ENCODE measurements at regions not wholly inside any gene's neighbourhood (a gene's known extent, or its start where the extent isn't known, plus 50 kb on each side); places are given as distances from the start of the nearest gene placed in this dataset.
"Not testable (repeated sequence)": the region's sequence is repeated elsewhere in the genome, so short reads cannot be mapped to it uniquely, and the experiment has no call there.

DNA sequence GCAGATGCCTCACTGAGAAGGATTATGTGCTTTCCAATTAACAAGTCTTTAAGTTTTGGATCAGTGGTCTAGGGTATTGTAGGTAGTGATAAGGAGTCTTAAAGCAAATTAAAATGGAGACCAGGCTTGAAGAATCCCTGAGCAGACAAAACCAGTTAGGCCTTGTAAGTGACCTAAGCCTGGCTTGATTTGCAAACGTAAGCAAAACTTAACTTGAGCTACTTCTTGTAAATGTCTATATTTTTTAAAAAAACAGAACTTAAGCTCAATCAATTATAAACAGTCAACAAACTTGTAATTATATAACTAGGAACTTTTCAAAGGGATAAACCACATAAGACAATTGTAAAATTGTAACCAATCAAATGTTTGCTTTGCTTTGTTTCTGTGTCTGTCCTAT lies 72.7 kb upstream of the NALF2 start:
- DNase-seq: no peak

DNA sequence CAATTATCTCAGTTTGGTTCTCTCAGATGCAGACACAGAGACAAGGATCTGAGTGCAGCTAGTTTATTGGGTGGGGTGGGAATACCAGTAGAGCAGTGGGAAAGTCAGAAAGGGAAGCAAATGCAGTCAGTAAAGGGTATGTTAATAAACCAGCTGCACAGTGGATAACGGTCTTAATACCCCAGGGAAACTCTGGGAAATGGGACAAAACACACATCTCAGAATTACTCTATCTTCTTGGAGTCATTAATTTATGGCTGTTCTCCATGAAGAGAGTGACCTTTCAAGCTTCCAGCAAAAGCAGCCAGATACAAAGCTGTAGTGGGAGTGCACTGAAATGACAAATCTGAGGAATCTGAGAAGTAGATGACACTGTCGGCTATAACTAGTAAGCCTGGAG lies 73.3 kb upstream of the NALF2 start:
- no peak for DNase-seq

DNA sequence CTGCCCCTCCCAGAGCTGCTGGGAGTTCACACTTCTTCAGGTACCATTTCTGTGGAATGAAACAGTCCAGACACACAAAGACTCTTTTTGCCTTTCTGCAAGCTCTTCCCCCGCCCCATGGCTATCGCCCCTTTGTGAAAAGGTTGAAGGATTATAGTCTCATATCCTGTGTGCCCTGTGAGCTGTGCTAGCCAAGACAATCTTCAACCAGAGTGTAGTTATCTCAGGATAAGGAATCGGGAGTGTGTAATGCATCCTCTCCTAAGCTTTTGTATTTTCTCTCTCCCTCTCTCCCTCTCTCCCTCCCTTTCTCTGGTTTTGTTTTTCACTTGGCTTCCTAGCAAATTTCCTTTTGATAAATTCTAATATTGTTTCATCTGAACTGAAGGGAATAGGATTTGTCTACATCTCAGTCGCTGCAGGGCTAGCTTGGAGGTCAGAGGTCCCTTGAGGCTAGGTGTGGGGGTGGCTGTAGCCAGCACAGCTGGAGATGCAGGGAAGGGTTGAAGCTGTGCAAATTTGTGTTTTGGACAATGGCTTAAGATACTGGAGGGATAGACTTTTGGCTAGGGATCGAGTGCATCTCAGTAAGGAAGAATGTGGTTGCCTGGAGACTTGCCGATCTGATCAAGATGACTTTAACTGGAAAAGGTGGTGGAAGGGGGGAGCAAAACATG lies 74.6 kb upstream of the NALF2 start:
- DNase-seq: no peak

DNA sequence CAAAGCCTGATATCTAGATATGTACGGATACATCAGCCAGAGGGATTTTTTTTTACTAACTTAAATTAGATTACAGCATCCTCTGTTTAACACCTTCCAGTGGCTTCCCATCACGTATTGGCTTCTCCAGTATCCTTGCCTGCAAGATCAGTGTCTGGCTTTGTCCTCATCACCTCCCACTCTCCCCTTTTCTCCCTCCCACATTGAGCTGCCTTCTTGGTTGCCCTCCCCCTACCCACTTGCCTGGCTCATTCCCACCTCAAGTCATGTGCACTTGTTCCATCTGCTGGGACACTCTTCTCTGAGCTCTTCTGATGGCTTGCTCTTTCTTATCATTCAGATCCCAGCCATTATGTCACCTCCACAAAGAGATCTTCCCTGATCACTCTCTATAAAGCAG lies 75.9 kb upstream of the NALF2 start:
- no peak for DNase-seq

DNA sequence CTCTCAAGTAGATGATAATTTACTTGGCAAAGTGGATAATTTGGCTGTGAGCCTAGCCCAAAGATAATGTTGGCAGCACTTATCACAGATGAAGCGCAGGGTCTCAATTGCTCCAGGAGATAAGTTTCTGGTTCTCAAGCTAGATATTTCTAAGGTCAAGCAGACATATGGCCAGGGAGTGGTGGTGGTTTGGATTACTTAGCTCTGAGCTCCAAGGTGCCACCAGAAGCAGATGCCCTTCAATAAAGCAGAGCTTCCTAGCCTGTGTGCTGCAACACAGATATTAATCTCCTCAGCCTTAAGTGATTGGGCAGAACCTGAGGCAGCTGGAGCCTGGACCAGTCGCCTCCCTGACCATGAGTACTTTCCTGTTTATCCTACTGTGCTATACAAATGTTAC lies 79.2 kb upstream of the NALF2 start:
- DNase-seq: no peak

DNA sequence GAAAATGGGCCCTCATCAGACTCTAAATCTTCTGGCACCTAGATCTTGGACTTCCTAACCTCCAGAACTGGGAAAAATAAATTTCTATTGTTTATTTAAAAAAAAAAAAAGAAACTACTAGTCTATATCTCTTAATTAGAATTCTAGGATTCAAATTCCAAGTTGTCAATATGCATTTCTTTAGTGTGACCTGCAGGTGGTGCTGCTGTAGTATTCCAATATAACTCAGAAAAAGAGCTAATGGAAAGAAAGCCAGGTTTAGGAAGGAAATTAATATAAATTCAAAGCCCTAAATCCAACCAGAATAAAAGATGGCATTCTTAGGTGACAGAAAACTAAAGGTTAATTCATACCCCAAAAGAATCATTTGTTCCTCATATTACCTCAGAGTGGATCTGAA lies 80.0 kb upstream of the NALF2 start:
- DNase-seq: no peak

DNA sequence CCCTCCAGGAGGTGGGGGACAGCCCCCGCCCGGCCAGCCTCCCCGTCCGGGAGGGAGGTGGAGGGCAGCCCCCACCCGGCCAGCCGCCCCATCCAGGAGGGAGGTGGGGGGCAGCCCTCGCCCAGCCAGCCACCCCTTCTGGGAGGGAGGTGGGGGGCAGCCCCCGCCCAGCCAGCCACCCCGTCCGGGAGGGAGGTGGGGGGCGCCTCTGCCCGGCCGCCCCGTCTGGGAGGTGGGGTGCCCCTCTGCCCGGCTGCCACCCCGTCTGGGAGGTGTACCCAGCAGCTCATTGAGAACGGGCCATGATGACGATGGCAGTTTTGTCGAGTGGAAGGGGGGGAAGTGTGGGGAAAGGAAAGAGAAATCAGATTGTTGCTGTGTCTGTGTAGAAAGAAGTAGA lies 81.9 kb upstream of the NALF2 start:
- not testable (repeated sequence) for DNase-seq

DNA sequence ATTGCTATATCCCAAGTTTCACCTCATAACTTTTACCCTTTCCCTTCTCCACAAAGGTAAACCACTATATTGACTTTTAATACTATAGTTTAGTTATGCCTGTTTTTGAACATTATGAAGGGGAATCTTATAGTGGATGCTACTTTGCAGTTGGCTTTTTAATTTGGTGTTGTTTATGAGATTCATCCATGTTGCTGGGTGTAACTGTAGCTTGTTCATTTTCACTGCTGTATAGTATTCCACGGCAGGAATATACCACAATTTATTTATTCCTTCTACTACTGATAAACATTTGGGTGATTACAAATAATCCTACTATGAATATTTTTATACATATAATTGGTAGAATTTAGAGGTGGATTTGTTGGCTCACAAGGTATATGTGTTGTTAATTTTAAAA lies 88.4 kb upstream of the NALF2 start:
- no peak for DNase-seq

DNA sequence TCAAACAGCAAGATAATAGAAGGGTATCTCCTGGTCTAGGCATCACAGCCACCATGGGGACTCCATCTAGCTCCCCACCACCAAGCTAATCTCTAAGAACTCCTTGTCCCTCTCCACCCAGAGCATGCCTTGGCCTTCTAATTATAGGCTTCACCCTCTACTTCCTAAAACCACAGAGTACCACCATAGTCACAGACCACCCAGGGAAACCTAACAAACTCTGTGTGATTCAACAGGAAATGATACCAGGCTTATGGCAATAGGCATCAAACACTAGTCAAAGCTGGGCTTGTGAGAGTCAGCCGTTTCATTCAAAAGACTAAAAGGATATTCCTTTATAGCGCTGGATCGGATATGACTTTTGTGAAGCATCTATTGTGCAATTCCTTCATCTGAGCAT lies 91.5 kb upstream of the NALF2 start:
- DNase-seq: no peak

DNA sequence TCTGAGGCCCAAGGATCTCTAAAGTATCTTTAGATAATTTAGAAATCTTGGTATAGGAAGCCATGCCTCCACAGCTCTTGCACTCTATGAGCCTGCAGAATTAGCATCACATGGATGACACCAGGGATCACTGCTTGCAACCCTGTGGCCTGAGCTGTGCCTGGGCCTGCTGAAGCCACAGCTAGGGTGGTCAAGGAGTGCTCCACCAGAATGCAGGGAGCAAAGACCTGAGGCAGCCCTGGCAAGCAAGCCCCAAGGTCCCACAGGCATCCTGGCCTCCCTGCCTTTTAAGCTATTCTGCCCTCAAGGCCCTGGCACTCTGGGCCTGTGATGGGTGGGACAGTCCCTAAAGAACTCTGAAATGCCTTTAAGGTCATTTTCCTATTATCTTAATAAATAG lies 105.2 kb upstream of the NALF2 start:
- DNase-seq: no peak

DNA sequence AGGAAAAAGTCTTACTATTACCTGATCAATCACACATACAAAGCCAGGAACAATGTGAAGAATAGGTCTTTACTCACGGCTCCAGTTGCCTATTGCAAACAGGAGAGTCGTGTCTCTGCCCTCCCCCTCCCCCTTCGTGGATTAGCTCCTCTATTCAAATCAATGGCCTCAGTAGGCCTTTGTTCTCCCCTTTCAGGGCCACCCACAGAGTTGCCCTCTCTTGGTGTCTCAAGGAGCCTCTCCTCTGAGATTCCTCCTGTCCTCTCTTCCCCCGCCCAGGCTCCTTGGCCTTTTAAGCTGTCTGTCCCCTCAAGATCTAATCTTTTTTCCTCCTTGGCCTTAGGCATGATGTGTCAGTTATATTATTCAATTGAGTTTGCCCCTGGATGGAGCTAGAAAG lies 107.2 kb upstream of the NALF2 start:
- DNase-seq: no peak

DNA sequence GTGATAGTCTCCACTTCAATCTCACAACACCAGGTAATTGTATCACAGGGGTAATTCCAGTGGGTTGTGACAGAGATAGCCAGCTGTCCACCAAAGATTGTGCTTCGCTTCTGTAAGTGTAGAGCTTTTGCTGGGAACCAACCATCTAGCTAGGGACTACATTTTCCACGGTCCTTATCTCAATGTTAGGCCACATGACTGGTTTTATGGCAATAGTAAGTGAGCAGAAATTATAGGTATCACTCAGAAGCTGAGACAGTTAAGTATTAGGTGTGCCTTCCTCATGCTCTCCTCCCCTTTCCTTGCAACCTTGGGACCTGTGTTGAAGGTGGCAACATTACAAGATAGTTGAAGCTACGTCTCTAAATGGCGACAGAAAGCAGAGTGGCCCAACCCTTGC lies 108.8 kb upstream of the NALF2 start:
- DNase-seq: no peak

DNA sequence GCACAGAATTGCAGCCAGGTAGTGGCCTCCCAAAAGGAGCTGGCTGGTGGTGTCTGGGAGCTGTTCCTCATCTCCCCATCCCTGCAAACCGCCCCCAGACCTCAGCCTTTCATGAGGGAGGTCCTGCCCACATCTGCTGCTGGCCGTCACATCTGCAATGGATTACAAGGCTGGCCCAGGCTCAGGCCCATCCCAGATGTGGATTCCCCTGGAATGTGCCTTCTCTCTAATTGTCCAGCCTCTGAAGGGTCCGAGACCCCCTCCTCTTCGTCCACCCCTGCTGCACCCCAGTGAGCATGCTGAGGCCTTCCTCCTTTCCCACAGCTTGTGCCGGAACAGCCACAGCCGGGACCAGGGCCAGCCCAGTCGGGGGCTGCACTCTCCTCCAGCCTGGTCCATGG lies 115.0 kb upstream of the NALF2 start:
- DNase-seq: no peak

DNA sequence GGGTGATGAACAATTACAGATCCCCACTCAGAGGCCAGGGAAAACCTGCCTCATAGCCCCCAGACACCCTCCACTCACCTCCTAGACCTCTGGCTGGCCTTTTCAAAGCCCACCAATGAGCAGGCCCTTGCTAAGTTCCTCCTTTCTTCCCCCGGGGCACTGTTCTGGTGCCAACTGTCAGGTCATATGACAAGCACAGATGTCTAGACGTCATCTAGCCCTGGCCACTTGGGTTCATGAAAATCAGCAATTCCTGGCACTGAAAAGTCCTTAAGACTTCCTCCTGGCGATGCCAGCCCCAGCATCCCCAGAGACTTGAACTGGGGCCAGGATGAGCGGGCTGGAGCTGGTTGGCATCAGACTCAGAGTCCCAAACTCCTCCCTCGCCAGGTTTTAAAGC lies 115.6 kb upstream of the NALF2 start:
- DNase-seq: no peak

DNA sequence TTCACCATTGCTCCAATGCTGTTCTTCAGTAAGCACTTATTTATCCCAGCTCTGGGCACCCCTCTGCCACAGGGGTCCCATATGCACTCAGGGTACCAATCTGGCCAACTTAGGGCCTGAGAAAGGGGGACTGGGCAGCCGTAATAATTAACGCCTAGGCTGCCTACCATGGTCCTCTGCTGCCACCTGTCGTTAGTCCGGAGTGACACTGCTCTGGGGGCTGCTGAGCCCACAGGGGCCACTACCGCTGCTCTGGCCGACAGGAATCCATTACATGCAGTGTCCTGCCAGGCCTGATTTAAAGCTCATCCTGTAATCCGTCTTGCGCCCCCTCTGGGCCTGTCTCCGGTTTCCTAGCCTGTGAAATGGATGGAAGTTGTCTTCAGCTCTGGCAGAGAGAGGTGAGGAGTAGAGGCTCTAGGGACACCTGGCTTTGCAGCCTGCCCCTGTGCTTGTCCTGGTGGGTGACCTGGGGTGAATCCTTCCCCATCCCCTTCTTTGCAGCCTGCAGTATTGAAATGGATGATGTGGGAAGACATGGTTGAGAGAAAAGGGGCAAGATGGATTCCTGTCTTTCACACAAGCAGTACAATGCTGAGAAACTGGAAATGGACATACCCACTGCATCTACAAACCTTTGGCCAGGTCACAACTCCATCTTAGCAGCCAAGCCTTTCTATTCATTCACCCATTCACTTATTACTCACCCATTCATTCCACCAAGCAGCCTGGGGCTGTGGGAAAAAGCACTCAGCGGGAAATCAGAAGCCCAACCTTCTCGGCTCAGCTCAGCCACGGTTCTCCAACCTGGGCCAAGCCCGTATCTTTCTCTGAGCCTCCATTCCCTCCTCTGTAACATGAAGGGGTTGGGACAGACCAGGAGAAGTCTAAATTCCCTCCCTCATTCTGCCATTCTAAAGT lies 116.3 kb upstream of the NALF2 start:
- DNase-seq: no peak

DNA sequence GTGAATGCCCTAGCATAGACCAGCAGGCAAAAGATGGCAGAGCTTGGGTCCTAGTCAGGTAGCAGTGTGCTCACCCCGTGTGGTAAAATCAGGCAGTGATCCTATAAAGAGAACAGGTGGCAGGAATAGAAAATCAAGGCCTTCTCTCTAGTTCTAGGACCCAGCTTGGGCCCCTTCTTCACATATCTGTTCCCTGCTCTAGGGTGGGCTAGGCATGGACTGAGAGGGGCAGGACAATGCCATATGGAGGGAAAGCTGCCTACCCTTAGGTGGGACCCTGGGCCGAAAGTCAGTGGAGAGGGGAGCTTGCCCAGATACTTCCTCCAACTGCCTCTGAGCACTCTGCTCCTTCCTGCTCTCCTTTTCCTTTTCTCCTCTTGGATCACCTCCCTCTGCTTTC lies 117.4 kb upstream of the NALF2 start:
- DNase-seq: no peak

DNA sequence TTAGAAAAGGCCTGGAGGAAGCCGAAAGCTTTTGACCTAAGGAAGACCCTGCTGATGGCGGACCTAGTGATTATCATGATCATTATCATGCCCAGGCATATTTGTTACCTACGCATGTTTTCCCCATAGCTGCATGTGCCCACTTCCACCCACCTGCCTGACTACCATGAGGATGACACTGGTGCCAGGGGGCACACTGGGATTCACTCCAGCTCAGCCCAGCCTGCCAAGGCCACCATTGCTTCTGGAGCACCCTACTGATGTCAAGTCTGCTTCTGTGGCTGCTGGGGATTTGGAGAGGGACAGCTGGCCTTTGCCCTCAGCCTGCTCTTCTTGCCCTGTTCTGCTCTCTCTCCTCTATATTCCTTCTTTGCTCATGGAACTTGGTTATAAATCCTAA lies 124.7 kb upstream of the NALF2 start:
- no peak for DNase-seq

DNA sequence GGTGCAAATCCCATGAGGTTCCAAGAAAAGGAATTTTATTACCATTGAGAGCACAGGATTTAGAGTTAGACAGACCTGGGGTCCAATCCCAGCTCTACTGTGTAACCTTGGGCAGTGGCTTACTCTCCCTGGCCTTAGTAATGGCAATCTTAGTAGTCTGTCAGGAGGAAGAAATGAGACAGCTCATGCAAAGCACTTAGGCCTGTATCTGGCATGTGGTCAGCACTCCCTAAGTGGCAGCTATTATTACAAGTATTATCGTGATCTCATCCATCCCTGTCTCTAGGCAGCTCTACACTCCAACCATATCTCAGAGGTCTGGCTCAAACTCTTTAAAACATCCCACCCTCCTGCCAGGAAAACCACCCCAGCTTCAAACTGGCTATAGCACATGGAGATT lies 129.6 kb upstream of the NALF2 start:
- no peak for DNase-seq

DNA sequence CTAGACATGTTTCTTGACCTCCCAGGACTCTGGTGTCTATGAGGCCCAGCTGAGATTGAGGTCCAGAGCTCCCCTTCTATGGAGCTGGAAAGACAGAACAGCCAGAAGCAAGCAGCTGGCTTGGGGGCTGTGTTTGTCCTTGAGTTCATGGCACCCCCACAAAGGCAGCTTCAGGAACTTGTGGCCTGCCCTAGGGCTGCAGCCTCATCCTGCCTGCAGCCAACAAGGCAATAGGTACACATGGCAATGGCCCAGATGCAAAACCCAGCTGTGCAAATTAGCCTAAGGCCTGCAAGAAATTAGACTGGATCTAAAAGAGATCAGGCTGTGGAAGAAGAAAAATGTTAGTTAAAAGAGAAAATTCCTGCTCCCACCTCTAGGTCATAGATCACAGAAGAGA lies 131.7 kb upstream of the NALF2 start:
- no peak for DNase-seq

DNA sequence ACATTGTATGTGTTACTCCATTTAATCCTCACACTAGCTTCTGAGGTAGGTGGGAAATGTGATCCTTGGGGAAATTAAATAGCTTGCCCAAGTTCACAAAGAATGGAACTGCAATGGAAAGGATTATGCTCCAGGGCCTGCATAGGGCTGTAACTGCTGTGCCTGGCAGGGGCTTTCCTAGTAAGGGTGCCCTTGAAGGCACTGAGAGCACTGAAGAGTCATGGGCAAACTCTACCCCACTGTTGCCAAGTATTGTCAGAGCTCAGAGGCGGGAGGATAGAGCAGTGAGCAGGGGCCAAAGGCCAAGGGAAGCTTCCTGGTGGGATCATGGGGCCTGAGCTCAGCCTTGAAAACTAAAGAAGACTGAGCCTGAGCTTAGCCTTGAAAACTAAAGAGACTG lies 133.0 kb upstream of the NALF2 start:
- DNase-seq: no peak

DNA sequence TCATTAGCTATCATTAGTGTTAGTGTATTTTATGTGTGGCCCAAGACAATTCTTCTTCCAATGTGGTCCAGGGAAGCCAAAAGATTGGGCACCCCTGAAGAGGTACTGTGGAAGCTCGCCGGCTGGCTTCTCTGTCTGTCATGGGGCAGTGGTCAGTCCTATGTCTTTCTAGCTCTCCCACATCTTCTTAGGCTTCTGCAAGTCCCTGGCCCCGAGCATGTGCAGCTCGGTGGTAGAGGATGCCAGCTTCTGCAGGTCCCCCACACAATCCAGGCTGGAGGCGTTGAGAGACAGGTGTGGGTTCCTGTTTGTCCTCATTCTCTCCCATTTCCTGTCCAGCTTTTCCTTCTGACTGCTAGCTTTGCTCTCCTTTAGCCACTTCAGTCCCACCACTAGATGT lies 134.1 kb upstream of the NALF2 start:
- DNase-seq: no peak

DNA sequence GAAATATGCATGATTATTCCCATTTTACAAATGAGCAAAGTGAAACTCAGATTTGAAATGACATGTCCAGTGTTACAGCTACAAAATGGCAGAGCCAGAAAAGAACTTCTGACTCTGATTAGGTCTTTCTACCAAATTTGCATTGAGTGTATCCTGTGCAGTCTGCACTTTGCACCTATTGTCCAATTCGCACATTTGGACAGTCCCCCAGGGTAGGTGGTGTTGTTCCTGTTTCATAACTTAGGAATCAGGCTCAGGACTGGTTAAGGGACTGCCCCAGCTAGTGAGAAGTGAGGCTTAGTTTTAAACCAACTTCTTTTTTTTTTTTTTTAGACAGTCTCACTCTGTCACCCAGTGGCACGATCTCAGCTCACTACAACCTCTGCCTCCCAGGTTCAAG lies 137.9 kb upstream of the NALF2 start:
- DNase-seq: no peak

DNA sequence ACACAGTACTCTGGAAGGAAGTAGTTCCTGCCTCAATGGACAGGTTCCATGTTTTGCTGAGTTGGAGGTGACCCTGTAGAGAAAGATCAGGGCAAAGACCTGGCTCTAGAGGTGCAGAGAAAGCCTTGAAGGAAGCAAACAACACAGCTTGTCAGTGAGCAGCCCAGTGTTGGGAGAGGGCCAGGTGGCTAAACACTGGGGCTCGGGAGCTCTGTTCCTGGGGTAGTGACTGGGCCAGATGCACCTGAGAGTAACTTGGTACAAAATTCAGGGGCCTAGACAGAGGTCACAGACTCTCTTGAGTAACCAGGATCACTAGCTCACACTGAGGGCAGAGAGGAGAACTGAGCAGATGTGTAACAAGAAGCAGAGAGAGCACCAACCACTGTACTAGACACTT lies 138.4 kb upstream of the NALF2 start:
- no peak for DNase-seq

DNA sequence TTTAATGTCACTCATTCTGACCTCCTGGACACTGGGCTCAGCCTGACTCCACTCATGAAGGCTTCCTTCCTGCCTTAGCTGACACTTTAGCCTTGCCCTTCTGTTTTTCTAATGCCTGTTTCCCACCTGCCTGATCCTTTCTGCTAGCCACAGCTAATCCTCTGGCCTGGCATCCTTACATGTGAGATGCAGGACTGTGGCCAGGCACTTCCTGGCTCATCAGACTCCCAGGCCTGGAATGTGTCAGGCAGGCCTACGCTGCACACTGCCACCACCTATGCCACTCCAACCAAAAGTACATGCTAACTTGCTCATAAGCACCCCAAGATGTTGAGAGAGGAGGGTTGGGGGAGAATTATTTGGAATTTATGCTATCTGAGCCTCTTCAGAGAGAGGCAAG lies 138.8 kb upstream of the NALF2 start:
- DNase-seq: no peak

DNA sequence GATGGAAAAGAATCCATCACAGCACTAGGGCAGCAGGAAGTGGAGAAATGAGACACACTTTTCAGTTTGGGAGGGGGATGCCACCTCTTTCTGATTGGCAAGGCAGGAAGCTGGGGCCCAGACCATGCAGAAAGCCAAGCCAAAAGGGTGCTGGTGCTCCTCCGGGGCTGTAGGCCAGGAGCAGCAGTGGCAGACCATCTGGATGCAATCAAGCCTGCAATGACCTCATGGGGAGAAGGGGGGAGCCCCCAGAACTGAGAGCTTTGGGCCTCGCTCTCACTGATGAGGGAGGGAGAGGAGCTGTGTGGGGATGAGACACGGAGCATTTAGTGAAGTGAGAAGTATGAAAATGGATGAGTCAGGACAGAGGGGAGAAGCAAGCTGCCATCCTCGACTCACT lies 141.3 kb upstream of the NALF2 start:
- no peak for DNase-seq

Measured in cerebellar nuclear complex (tissue), 1 donor.